Mammary epithelial cell (primary cell): ENCODE measurements at regions not wholly inside any gene's neighbourhood (a gene's known extent, or its start where the extent isn't known, plus 50 kb on each side); places are given as distances from the start of the nearest gene placed in this dataset.

Experiments
- CTCF ChIP-seq, 2 donors: IDR thresholded peaks in 1 of 2; conservative IDR thresholded peaks in 1 of 2; 2 replicates each; pipeline ENCODE4 v1.5.1; 2011 to 2012; ENCODE audit warnings: inconsistent platforms in 2 of 2, low read length in 2 of 2, mild to moderate bottlenecking in 2 of 2, control low read depth in 1 of 2, low read depth in 1 of 2; ENCODE audit not compliant: insufficient read depth in 1 of 2; ENCODE audit errors: extremely low read depth in 1 of 2
- EZH2 ChIP-seq: IDR thresholded peaks from 2 replicates; pipeline ENCODE4 v1.6.1; 2012; ENCODE audit warnings: low read length, inconsistent platforms, borderline replicate concordance

- no peak for TF ChIP-seq EZH2
- TF ChIP-seq CTCF (conservative IDR thresholded peaks at IDR 0.05 in 1 of 2, IDR thresholded peaks at IDR 0.05 in 1 of 2; ENCODE audit: extremely low read depth in 1 of 2, insufficient read depth in 1 of 2, low read depth in 1 of 2, low read length in 2 of 2) = no peak
These were observed 392.8 kb upstream of the NR3C2 start for GRCh38 chr4:148834804-148835631.
